GM19397 (cell line): ENCODE measurements at regions not wholly inside any gene's neighbourhood (a gene's known extent, or its start where the extent isn't known, plus 50 kb on each side); places are given as distances from the start of the nearest gene placed in this dataset.

Source experiments
- ATAC-seq: cut with Tn5 transposase; IDR thresholded peaks from one replicate; pipeline ENCODE4 v1.9.1; 2021; ENCODE audit warnings: mild to moderate bottlenecking, moderate library complexity; ENCODE audit not compliant: unreplicated experiment

DNA sequence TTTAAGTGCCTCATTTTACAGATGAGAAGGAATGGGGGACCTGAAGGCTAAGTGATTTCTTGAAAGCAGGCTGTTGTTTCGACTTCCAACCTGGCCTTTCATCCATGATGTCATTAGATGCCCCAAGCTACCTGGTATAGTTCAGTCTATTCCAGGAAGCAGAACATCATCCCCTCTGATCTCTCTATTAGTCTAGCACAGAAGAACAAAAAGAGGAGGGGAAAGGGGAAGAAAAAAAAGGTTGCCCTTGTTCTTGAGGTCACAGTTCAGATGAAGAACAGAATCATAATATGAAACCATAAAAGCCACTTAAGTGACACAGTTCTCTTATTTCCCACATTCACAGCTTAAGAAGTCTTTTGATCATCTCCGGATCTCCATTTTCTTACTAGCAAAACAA lies 386.2 kb upstream of the HNRNPA3 start:
- ATAC-seq: no peak

GRCh38 chr2:176826984-176827668 lies 385.5 kb upstream of the HNRNPA3 start:
- no peak for ATAC-seq

- no peak for ATAC-seq
These were observed 382.2 kb upstream of the HNRNPA3 start for GRCh38 chr2:176830362-176830761.

DNA sequence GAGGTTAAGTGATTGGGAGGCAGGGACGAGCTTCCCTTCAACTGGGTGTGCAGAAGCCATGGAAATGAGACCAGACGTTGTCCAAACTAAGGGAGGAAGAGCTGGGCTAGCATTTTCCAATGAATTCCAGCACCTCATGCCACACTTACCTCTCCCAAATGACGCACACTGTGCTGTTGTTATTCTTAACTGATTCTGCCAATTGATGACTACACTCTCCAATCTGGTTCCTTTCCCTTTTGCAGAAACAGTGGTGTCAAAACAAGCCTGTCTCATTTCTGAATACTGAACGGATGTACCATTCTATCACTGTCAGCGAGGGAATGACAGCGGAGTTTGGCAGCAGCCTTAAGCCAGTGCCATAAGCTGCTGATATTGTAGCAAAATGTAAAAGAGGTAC lies 380.5 kb upstream of the HNRNPA3 start:
- ATAC-seq: no peak

- no peak for ATAC-seq
These were observed 378.9 kb upstream of the HNRNPA3 start for GRCh38 chr2:176833671-176834070.

GRCh38 chr2:176834226-176834625 lies 378.4 kb upstream of the HNRNPA3 start:
- ATAC-seq: no peak

DNA sequence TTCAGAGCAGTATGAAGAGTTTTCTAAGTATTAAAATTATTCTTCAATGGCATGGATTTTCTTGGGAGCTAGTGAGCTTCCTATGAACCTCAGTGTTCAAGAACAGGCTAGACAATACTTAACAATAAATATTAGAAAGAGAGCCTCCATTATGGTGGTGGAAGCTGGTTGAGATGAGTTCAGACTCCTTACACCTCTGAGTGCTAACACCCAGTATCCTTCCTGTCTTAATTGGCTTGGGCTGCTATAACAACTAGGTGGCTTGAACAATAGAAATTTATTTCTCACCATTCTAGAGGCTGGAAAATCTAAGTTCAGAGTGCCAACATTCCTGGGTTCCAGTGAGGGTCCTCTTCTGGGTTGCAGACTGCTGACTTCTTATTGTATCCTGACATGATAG lies 369.4 kb upstream of the HNRNPA3 start:
- ATAC-seq: no peak

GRCh38 chr2:176844461-176844860 lies 368.1 kb upstream of the HNRNPA3 start:
- no peak for ATAC-seq

- no peak for ATAC-seq
These were observed 366.9 kb upstream of the HNRNPA3 start for GRCh38 chr2:176845718-176846117.

GRCh38 chr2:176847575-176847974 lies 365.0 kb upstream of the HNRNPA3 start:
- ATAC-seq: no peak

- ATAC-seq: no peak
These were observed 363.8 kb upstream of the HNRNPA3 start for GRCh38 chr2:176848844-176849243.

DNA sequence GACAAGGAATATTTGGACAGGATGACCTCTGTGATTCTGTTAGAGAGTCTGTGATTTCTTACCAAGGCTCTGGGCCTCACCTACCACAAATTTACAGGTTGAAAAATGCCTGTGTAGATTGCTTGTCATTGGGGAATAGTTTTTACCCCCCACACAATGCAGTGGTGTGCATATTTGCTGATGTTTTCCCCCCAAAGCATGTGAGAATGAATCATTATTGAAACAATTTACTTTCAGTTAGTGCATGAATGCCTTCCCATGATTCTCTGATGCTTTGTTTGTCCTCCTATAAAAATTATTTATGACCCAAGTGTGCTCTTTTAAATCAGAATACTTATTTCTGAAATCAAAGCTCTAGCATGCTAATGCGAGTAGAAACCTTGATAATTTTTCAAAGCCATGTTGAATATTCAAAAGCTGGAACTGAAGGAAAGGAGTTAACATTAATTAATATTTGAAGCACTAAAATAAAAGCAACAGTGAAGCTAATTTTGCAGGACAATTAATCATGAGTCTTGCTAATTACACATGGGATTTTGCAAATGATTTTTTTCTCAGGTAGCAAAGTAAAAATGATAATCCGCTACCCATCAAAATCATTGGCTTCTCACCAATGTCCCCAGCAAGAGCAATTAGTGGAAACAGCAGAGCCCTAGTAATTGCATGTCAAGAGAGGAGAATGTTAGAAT lies 361.2 kb upstream of the HNRNPA3 start:
- ATAC-seq: no peak

GRCh38 chr2:176851889-176852483 lies 360.6 kb upstream of the HNRNPA3 start:
- ATAC-seq: no peak

DNA sequence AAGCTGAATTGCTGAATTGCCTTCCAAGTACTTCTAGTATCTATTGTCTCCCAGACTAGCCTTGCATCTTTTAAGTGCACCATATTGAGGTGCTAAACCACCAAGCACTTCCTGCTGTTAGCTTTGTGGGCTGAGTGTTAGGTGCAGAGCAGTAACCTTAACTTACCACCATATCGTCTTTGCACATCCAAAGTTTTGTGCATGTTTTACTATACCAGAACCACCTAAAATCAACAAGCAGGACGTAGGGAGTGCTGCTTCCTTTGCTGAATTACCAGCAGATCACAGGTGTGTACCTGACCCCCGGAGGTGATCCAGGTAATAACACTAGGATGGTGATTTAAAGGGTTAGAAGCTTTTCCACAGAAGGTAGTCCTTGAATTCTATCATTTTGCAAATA lies 359.9 kb upstream of the HNRNPA3 start:
- ATAC-seq: peak; percentile 60

DNA sequence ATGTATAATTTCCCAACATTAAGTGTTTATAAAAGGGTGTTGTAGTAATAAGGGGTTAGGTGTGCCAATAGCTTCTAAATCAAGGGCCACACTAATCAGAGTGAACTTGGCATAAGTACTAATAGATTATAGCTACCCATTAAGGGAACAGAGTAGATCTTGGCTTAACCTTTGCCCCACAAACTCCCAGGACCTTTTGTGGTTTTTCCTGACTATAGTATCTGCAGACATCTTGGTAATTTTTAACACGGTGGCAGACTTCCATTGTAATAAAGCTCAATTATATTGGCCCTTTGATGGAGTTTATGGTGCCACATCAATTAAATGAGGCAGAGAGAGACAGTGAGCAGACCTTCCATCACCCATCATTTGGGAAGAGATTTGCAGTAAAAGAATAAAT lies 358.5 kb upstream of the HNRNPA3 start:
- ATAC-seq: no peak

- ATAC-seq: no peak
These were observed 357.7 kb upstream of the HNRNPA3 start for GRCh38 chr2:176854878-176855277.

- no peak for ATAC-seq
These were observed 355.9 kb upstream of the HNRNPA3 start for GRCh38 chr2:176856683-176857082.

- no peak for ATAC-seq
These were observed 347.3 kb upstream of the HNRNPA3 start for GRCh38 chr2:176865336-176865735.

DNA sequence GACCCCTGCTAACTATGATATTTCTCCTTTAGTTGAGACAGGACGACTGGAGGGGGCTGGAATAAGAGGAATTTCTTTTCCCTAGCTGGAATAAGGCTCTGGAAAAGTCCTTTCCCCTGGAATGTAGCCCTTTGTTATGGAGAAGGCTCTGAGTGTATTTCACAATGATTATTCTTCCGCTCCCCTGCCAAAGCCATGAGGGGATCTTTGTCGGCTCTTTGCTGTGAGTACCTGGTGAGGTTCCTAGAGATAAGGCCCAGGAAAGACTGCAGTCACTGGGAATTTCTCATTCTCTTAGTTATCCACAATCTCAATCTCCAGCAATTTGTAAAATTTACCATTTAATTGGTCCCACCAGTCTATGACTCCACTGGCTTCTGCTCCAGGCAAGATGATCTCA lies 340.2 kb upstream of the HNRNPA3 start:
- no peak for ATAC-seq

GRCh38 chr2:176873403-176873802 lies 339.2 kb upstream of the HNRNPA3 start:
- ATAC-seq: no peak

GRCh38 chr2:176876493-176877103 lies 336.0 kb upstream of the HNRNPA3 start:
- ATAC-seq: no peak

- ATAC-seq: no peak
These were observed 333.1 kb upstream of the HNRNPA3 start for GRCh38 chr2:176879426-176879995.
